ENCODE measurements at regions not wholly inside any gene's neighbourhood (a gene's known extent, or its start where the extent isn't known, plus 50 kb on each side); places are given as distances from the start of the nearest gene placed in this dataset.

GRCh38 chr13:80201694-80202468, 139.0 kb downstream of the SPRY2 start:
- Histone ChIP-seq H3K27me3 (ENCODE audit: control insufficient read depth, low read length) (no peaks in the 10 kb centered on the region), H3K27ac (ENCODE audit: low read depth, low read length) (no peak overlapping the region), H4K20me1 (ENCODE audit: control insufficient read depth, insufficient read depth, low read depth, low read length) (no peaks in the 10 kb centered on the region), H3K4me2 (ENCODE audit: low read length) (no peak overlapping the region), H3K4me1 (ENCODE audit: control insufficient read depth, low read length) (no peaks in the 10 kb centered on the region), H3K79me2 (ENCODE audit: control insufficient read depth, low read length) (no peaks in the 10 kb centered on the region), H3F3A (ENCODE audit: control insufficient read depth, insufficient read depth) (no peaks in the 10 kb centered on the region), H3K9me2 (replicated peaks; ENCODE audit: control insufficient read depth, low read length) (no peaks in the 10 kb centered on the region), H3K9me3 (ENCODE audit: control insufficient read depth, insufficient read depth, low read length) (no peaks in the 10 kb centered on the region), H3K36me3 (ENCODE audit: control insufficient read depth, low read length) (no peaks in the 10 kb centered on the region), H3K4me3 (ENCODE audit: low read length) (no peak overlapping the region)
- TF ChIP-seq EZH2phosphoT487 (IDR thresholded peaks at IDR 0.05; ENCODE audit: borderline replicate concordance, low read length) (no peak), CTCF (IDR thresholded peaks at IDR 0.05; ENCODE audit: low read depth, low read length, poor library complexity, severe bottlenecking) (no peak)

GRCh38 chr13:80199585-80200292, 141.2 kb downstream of the SPRY2 start:
- H3K36me3 ChIP-seq (ENCODE audit: control insufficient read depth, low read length): no peaks in the 10 kb centered on the region
- H4K20me1 ChIP-seq (ENCODE audit: control insufficient read depth, insufficient read depth, low read depth, low read length): no peaks in the 10 kb centered on the region

GRCh38 chr13:80199067-80199466, 141.9 kb downstream of the SPRY2 start:
- Histone ChIP-seq H3K4me3 (ENCODE audit: low read length) (no peak overlapping the region), H3F3A (ENCODE audit: control insufficient read depth, insufficient read depth) (no peaks in the 10 kb centered on the region), H3K9me3 (ENCODE audit: control insufficient read depth, insufficient read depth, low read length) (no peaks in the 10 kb centered on the region), H3K79me2 (ENCODE audit: control insufficient read depth, low read length) (no peaks in the 10 kb centered on the region), H3K4me1 (ENCODE audit: control insufficient read depth, low read length) (no peaks in the 10 kb centered on the region), H3K9me2 (replicated peaks; ENCODE audit: control insufficient read depth, low read length) (no peaks in the 10 kb centered on the region), H3K4me2 (ENCODE audit: low read length) (no peak overlapping the region), H3K36me3 (ENCODE audit: control insufficient read depth, low read length) (no peaks in the 10 kb centered on the region), H3K27me3 (ENCODE audit: control insufficient read depth, low read length) (no peaks in the 10 kb centered on the region), H4K20me1 (ENCODE audit: control insufficient read depth, insufficient read depth, low read depth, low read length) (no peaks in the 10 kb centered on the region), H3K27ac (ENCODE audit: low read depth, low read length) (no peak overlapping the region)
- TF ChIP-seq EZH2phosphoT487 (IDR thresholded peaks at IDR 0.05; ENCODE audit: borderline replicate concordance, low read length) (no peak), CTCF (IDR thresholded peaks at IDR 0.05; ENCODE audit: low read depth, low read length, poor library complexity, severe bottlenecking) (no peak)

More at GRCh38 chr13:80199585-80200292, 141.2 kb downstream of the SPRY2 start:
- no peak overlapping the region for H3K4me3 ChIP-seq (ENCODE audit: low read length)
- no peaks in the 10 kb centered on the region for H3K9me2 ChIP-seq (replicated peaks; ENCODE audit: control insufficient read depth, low read length)
- no peaks in the 10 kb centered on the region for H3K27me3 ChIP-seq (ENCODE audit: control insufficient read depth, low read length)
- no peaks in the 10 kb centered on the region for H3K79me2 ChIP-seq (ENCODE audit: control insufficient read depth, low read length)
- no peaks in the 10 kb centered on the region for H3K9me3 ChIP-seq (ENCODE audit: control insufficient read depth, insufficient read depth, low read length)
- no peaks in the 10 kb centered on the region for H3K4me1 ChIP-seq (ENCODE audit: control insufficient read depth, low read length)
- TF ChIP-seq CTCF (IDR thresholded peaks at IDR 0.05; ENCODE audit: low read depth, low read length, poor library complexity, severe bottlenecking): no peak
- TF ChIP-seq EZH2phosphoT487 (IDR thresholded peaks at IDR 0.05; ENCODE audit: borderline replicate concordance, low read length): no peak
- H3K4me2 ChIP-seq (ENCODE audit: low read length): no peak overlapping the region
- no peaks in the 10 kb centered on the region for H3F3A ChIP-seq (ENCODE audit: control insufficient read depth, insufficient read depth)
- H3K27ac ChIP-seq (ENCODE audit: low read depth, low read length): no peak overlapping the region

Measured in DOHH2 (cell line).